Left lung (tissue), 4 donors: ENCODE measurements at regions not wholly inside any gene's neighbourhood (a gene's known extent, or its start where the extent isn't known, plus 50 kb on each side); places are given as distances from the start of the nearest gene placed in this dataset.

Source experiments
- ATAC-seq: fragments of 200-7000 bp; cut with Tn5 transposase; one replicate; pipeline ENCODE4 v1.9.1; 2020; ENCODE audit warnings: moderate library complexity
- DNase-seq, 4 donors: peaks; one replicate each; pipeline ENCODE4 v3.0.0-alpha.2; 2013 to 2020
- H3K27ac ChIP-seq, 2 donors: fragments of 200-600 bp; sonication (generic) in 1 of 2; one replicate each; pipeline versions ENCODE4 v1.5.0 to v1.8.0; 2020 to 2021
- H3K27me3 ChIP-seq, 2 donors: fragments of 200-600 bp; sonication (generic) in 1 of 2; one replicate each; pipeline versions ENCODE4 v1.5.0 to v1.8.0; 2020 to 2021
- H3K36me3 ChIP-seq, 2 donors: fragments of 200-600 bp; sonication (generic) in 1 of 2; one replicate each; pipeline versions ENCODE4 v1.5.0 to v1.8.0; 2020 to 2021
- H3K4me1 ChIP-seq, 2 donors: fragments of 200-600 bp; one replicate each; pipeline ENCODE4 v1.8.0; 2021
- H3K4me3 ChIP-seq, 2 donors: fragments of 200-600 bp; sonication (generic) in 1 of 2; one replicate each; pipeline versions ENCODE4 v1.5.0 to v1.8.0; 2020 to 2021; ENCODE audit warnings: mild to moderate bottlenecking in 1 of 2
- H3K9me3 ChIP-seq, 2 donors: fragments of 200-600 bp; sonication (generic) in 1 of 2; one replicate each; pipeline versions ENCODE4 v1.5.0 to v1.8.0; 2020 to 2021
- CTCF ChIP-seq, 2 donors: fragments of 200-600 bp; sonication (generic) in 1 of 2; IDR thresholded peaks; one replicate each; pipeline versions ENCODE4 v1.5.0 to v1.8.0; 2021; ENCODE audit warnings: antibody characterized with exemption in 2 of 2
- intact Hi-C, 2 donors: fragments of 100-400 bp; cut with DNase I; formaldehyde crosslinking; loops; one replicate each; pipeline versions ENCODE4 v1.11.2 to v1.14.2; 2022
- donor health status: DM: no; HTN: yes; CAD: no.
- donor health status: DM: no; HTN: no; CAD: no.

- Histone ChIP-seq H3K4me3 (no peak overlapping the region), H3K9me3 (no peaks in the 10 kb centered on the region), H3K27ac (no peak overlapping the region), H3K36me3 (no peaks in the 10 kb centered on the region), H3K27me3 (no peaks in the 10 kb centered on the region), H3K4me1 (no peaks in the 10 kb centered on the region)
- ATAC-seq: no peak
- no peak for TF ChIP-seq CTCF (IDR thresholded peaks at IDR 0.05)
- DNase-seq: no peak
- intact Hi-C loops: no loop called here
These were observed 225.5 kb downstream of the ZNF674 start for GRCh38 chrX:46319750-46320149.

GRCh38 chrX:46318551-46318950 lies 226.7 kb downstream of the ZNF674 start:
- H3K4me3 ChIP-seq: no peak overlapping the region
- intact Hi-C loops: no loop called here
- no peak for ATAC-seq
- no peaks in the 10 kb centered on the region for H3K4me1 ChIP-seq
- no peaks in the 10 kb centered on the region for H3K27me3 ChIP-seq
- no peak for TF ChIP-seq CTCF (IDR thresholded peaks at IDR 0.05)
- DNase-seq: no peak
- H3K36me3 ChIP-seq: no peaks in the 10 kb centered on the region
- no peaks in the 10 kb centered on the region for H3K9me3 ChIP-seq
- H3K27ac ChIP-seq: no peak overlapping the region

- Histone ChIP-seq H3K4me3 (no peak overlapping the region), H3K36me3 (no peaks in the 10 kb centered on the region), H3K9me3 (no peaks in the 10 kb centered on the region), H3K4me1 (no peaks in the 10 kb centered on the region), H3K27me3 (no peaks in the 10 kb centered on the region), H3K27ac (no peak overlapping the region)
- no peak for TF ChIP-seq CTCF (IDR thresholded peaks at IDR 0.05)
- DNase-seq (no peak), ATAC-seq (no peak)
- intact Hi-C loops: no loop called here
These were observed 228.1 kb downstream of the ZNF674 start for GRCh38 chrX:46317163-46317562.

- no peak for DNase-seq
- H3K27ac ChIP-seq: no peak overlapping the region
- intact Hi-C loops: no loop called here
- H3K36me3 ChIP-seq: no peaks in the 10 kb centered on the region
- no peaks in the 10 kb centered on the region for H3K4me1 ChIP-seq
- no peak for TF ChIP-seq CTCF (IDR thresholded peaks at IDR 0.05)
- H3K9me3 ChIP-seq: no peaks in the 10 kb centered on the region
- no peaks in the 10 kb centered on the region for H3K27me3 ChIP-seq
- no peak overlapping the region for H3K4me3 ChIP-seq
- ATAC-seq: no peak
These were observed 233.6 kb downstream of the ZNF674 start for GRCh38 chrX:46311581-46312120.

GRCh38 chrX:46310815-46311497 lies 234.3 kb downstream of the ZNF674 start:
- H3K9me3 ChIP-seq: no peaks in the 10 kb centered on the region
- H3K4me1 ChIP-seq: no peaks in the 10 kb centered on the region
- H3K27me3 ChIP-seq: no peaks in the 10 kb centered on the region
- no peaks in the 10 kb centered on the region for H3K36me3 ChIP-seq
- H3K27ac ChIP-seq: no peak overlapping the region
- TF ChIP-seq CTCF (IDR thresholded peaks at IDR 0.05): no peak
- no peak overlapping the region for H3K4me3 ChIP-seq
- intact Hi-C loops: no loop called here
- no peak for DNase-seq
- ATAC-seq: no peak
